Pancreas (tissue), 10 donors: ENCODE measurements at regions not wholly inside any gene's neighbourhood (a gene's known extent, or its start where the extent isn't known, plus 50 kb on each side); places are given as distances from the start of the nearest gene placed in this dataset.

Source experiments
- ATAC-seq, 4 donors: fragments of 200-7000 bp; cut with Tn5 transposase; one replicate each; pipeline versions ENCODE4 v1.8.0 to v1.9.1; 2020; ENCODE audit warnings: mild to moderate bottlenecking in 4 of 4, moderate library complexity in 4 of 4
- DNase-seq, 6 donors: peaks; one replicate each; pipeline ENCODE4 v3.0.0-alpha.2; 2020
- FAIRE-seq: peaks from 2 replicates; lab custom pipeline; 2012; peaks lifted over from hg19 to GRCh38; lab: Jason Lieb, UNC
- H3K27ac ChIP-seq, 4 donors: fragments of 200-600 bp; sonication (generic); 1 replicate in 3 of 4; 2 replicates in 1 of 4; pipeline versions ENCODE4 v1.5.0 to v1.8.0; 2020
- H3K27me3 ChIP-seq, 4 donors: fragments of 200-600 bp; one replicate each; pipeline ENCODE4 v1.8.0; 2021
- H3K36me3 ChIP-seq, 3 donors: fragments of 200-600 bp; sonication (generic) in 1 of 3; one replicate each; pipeline versions ENCODE4 v1.5.0 to v1.8.0; 2020 to 2021
- H3K4me1 ChIP-seq, 3 donors: fragments of 200-600 bp; one replicate each; pipeline ENCODE4 v1.8.0; 2021
- H3K4me3 ChIP-seq, 4 donors: fragments of 200-600 bp; sonication (generic) in 2 of 4; one replicate each; pipeline versions ENCODE4 v1.5.0 to v1.8.0; 2020 to 2021
- H3K9me3 ChIP-seq, 4 donors: fragments of 200-600 bp; one replicate each; pipeline ENCODE4 v1.8.0; 2021
- CTCF ChIP-seq, 4 donors: fragments of 200-600 bp; sonication (generic) in 3 of 4; IDR thresholded peaks; one replicate each; pipeline versions ENCODE4 v1.5.0 to v1.8.0; 2021; ENCODE audit warnings: antibody characterized with exemption in 4 of 4
- WGBS, 2 donors: extraction: QIAGEN DNeasy Blood & Tissue Kit; methylation state at CpG; one replicate each; pipeline ENCODE4 v1.1.7; 2013; 5-methylcytosine and 5-hydroxymethylcytosine counted together
- intact Hi-C, 3 donors: fragments of 100-400 bp; cut with DNase I; formaldehyde crosslinking; loops; one replicate each; pipeline versions ENCODE4 v1.11.1 to v1.14.2; 2022
- donor health status: healthy with polysubstance abuse.
- donor health status: DM: no; HTN: no; CAD: no; lungs with moderate emphysema.
- donor health status: DM: no; HTN: no; CAD: no.
- donor health status: control.
- donor health status: control.
- donor health status: Bipolar disorder and iron deficiency.
- donor health status: DM: yes; HTN: yes; CAD: no.
- donor health status: DM: no; HTN: no; CAD: no.
- donor health status: DM: no; HTN: no; CAD: no.
- donor health status: DM: yes; HTN: yes; CAD: no.

- FAIRE-seq (no peak), ATAC-seq (no peak), DNase-seq (no peak)
- no peaks in the 10 kb centered on the region for H3K36me3 ChIP-seq
- no peak for TF ChIP-seq CTCF (IDR thresholded peaks at IDR 0.05)
- no peaks in the 10 kb centered on the region for H3K4me1 ChIP-seq
- no peak overlapping the region for H3K27ac ChIP-seq
- H3K9me3 ChIP-seq: no peaks in the 10 kb centered on the region
- WGBS, 2 donors: 82 to 94% methylated on average over 2 of the region's 2 CpGs
- H3K27me3 ChIP-seq: no peaks in the 10 kb centered on the region
- intact Hi-C loops: no loop called here
- no peak overlapping the region for H3K4me3 ChIP-seq
Measured at GRCh38 chr7:47634273-47634672, 52.4 kb upstream of the TNS3 start.

- ATAC-seq (no peak), DNase-seq (no peak), FAIRE-seq (no peak)
- Histone ChIP-seq H3K9me3 (no peaks in the 10 kb centered on the region), H3K27ac (no peak overlapping the region), H3K27me3 (no peaks in the 10 kb centered on the region), H3K4me3 (no peak overlapping the region), H3K4me1 (no peaks in the 10 kb centered on the region), H3K36me3 (no peaks in the 10 kb centered on the region)
- intact Hi-C loops: no loop called here
- no peak for TF ChIP-seq CTCF (IDR thresholded peaks at IDR 0.05)
- WGBS, 2 donors: 95 to 96% methylated on average over 10 of the region's 10 CpGs
Measured at GRCh38 chr7:47633134-47633533, 51.2 kb upstream of the TNS3 start.
